NCI-H146 treated with DMSO at 0.1 percent for 48 hours (cell line): ENCODE measurements at regions not wholly inside any gene's neighbourhood (a gene's known extent, or its start where the extent isn't known, plus 50 kb on each side); places are given as distances from the start of the nearest gene placed in this dataset.
"Not testable (repeated sequence)": the region's sequence is repeated elsewhere in the genome, so short reads cannot be mapped to it uniquely, and the experiment has no call there.

ENCODE experiments used
- DNase-seq: peaks from one replicate; lab custom pipeline; 2025; ENCODE audit not compliant: unreplicated experiment; lab: John Stamatoyannopoulos, UW

- DNase-seq = no peak
Observed at GRCh38 chrX:131821945-131822622, 201.0 kb upstream of the STK26 start.

DNA sequence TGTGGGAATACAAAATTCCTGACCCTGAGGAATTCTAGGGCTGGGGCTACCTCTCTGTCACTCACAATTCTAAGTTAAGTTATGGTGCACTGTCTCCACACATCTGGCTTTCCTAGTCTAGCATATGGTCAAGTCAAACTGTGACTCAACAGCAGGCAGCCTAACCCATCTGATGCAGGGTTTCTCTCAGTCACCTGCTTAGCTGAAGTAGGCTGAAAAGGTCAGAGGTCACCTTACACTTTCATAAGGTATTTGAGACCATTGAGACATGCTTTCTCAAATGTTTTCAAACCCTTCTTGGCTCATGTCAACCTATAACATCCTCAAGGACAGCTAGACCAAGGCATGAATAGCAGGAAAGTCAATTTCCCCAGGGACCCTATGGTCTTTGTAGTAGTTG lies 196.5 kb upstream of the STK26 start:
- DNase-seq = no peak

DNA sequence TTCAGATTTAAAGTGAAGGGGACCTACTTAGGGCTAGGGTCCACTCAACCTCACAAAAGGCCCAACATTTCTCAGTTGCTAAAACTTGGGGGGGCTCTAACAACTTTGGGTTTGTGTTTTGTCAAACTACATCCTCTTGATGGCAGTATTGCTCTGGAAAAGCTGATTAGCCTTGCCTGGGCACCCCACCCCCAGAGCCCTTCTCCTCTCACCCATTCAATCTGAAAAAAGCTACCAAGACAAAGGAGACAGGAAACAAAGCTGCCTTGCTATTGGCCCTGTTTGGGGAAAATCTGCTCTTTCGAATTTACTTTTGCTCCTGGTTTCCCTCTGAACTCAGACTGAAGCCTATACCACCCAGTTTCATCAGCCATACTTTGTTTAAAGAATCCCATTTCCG lies 195.2 kb upstream of the STK26 start:
- DNase-seq = peak; percentile 15

DNA sequence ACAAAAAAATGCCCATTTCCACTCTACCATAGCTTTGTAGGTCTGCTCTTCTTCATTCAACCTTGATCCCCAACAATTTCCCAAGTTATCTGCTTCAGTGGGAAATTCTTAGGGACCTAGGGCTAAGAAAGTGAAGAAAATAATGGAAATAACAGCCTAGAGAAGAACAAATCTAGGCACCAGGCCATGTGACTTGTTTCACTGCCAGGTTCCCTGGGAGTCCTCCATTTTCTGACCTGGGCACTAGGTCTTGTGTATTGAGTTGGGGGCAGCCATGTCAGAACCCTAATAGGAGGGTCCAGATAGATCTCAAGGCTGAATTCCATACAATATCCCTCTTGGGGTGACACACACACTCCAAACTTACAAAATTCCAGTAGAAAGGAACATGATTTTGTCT lies 194.6 kb upstream of the STK26 start:
- no peak for DNase-seq

- peak; percentile 94 for DNase-seq
Observed at GRCh38 chrX:131830400-131831184, 192.5 kb upstream of the STK26 start.

DNA sequence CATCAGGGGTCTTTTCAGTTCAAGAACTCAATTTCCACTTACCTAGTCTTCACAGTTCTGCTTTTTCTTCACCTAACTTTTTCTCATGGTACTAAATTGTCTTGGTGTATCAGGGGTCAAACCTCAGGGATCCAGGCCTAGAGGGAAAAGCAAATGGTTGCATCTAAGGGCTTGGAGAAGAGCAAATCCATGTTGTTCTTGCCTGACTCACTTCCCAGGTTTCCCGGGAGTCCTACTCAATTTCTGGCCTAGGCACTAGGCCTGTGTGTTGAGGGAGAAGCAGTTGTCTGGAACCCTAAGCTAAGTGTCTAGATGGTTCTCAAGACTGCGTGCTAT lies 191.9 kb upstream of the STK26 start:
- DNase-seq = no peak

- DNase-seq = no peak
Observed at GRCh38 chrX:131836161-131836560, 186.9 kb upstream of the STK26 start.

- no peak for DNase-seq
Observed at GRCh38 chrX:131837325-131837724, 185.8 kb upstream of the STK26 start.

DNA sequence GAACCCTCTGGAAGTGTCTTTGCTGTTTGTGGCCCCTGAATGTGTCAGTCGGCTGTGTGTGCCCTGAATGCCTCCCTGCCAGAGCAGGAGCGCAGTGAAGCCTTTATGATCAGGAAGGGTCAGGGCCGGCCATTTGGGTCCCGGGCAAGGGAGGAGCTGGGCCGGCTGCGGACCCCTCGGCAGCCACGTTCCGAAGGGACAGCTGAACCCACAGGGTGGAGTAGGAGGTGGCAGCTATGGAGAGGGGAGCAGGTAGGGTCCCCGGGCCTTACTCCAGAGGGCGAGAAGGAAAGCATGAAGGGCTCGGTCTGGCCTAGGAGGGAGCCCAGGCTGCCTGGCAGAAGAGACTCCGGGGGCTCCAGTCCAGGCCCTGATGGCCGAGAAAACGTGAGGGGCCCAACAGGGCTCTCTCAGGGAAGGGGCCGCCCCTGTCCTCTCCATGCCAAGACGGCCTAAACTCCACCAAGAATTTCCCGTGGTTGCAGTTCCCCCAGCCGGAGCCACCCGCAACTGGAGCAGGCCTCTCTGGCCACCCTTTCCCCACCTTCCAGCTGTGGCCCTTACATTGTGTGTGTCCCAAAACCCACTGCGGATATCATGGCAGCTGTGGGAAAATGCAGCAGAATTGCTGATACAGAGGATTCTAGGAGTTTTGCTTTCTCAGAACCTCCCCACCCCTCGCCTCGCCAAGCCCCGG lies 182.2 kb upstream of the STK26 start:
- DNase-seq = no peak

DNA sequence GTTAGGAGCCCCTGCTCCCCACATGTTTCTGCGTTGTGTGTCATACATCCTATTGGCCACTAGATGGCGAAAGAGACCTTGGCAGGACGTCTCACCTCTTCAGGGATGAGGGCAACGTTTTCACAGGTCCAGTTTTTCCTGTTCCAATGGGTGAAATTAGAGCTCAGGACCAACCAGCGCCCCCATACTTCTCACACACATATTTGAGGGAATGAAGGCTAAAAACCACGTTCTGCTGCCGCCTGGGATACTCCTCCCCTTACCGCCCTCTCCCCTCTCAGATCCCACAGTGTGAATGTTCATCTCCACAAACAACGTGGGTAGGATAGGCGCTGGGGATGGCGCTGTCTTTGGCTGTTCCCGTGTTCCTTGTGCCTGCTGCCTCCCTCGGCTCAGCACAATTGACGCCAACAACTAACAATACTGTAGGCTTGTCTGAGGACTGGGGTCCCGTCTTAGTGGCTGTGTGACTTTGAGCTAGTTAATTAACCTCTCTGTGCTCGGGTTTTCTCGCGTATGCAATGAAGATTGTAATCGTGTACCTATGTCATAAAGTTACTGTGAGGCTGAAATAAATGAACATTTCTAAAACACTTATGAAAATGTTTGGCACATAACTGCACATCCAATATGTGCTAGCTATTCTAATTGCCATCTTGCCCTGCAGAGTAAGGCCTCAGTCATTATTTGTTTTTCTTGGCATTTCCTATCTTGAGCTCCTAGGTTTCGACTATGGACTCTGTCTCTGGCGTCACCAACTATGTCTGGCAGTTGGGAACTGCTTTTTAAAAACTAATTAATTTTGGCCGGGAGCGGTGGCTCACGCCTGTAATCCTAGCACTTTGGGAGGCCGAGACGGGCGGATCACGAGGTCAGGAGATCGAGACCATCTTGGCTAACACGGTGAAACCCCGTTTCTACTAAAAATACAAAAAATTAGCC lies 181.3 kb upstream of the STK26 start:
- DNase-seq = peak; percentile 49

DNA sequence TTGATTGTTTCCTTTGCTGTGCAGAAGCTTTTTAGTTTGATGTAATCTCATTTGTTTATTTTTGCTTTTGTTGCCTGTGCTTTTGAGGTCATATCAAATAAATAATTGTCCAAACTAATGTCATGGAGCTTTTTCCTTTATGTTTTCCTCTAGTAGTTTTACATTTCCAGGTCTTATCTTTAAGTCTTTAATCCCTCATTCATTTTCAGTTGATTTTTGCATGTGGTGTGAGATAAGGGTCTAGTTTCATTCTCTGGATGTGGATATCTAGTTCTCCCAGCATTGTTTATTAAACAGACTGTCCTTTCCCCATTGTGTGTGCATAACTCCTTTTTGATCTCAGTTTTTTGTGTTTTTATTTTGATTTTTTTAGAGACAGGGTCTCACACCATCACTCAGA lies 179.1 kb upstream of the STK26 start:
- DNase-seq = no peak

- DNase-seq = no peak
Observed at GRCh38 chrX:131845201-131845600, 177.9 kb upstream of the STK26 start.

GRCh38 chrX:131845771-131846170 lies 177.3 kb upstream of the STK26 start:
- DNase-seq = no peak

GRCh38 chrX:131850964-131851363 lies 172.1 kb upstream of the STK26 start:
- DNase-seq = not testable (repeated sequence)

DNA sequence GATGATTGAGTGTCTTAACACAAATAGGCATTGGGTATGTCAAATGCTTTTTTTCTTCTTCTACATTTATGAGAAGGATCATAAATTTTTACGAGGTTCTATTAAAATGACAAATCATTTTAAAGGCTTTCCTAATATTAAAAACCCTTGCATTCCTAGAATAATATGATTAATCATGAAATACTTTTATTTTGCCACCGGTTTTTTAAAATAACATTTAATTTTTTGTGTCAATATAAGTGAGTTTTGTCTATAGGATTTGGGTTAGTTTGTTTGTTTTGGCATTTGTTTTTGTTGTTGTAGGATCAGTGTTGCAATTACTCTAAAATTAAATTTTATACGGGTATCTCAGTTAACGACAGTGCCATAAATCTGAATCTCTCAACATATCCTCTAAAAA lies 169.7 kb upstream of the STK26 start:
- DNase-seq = no peak

DNA sequence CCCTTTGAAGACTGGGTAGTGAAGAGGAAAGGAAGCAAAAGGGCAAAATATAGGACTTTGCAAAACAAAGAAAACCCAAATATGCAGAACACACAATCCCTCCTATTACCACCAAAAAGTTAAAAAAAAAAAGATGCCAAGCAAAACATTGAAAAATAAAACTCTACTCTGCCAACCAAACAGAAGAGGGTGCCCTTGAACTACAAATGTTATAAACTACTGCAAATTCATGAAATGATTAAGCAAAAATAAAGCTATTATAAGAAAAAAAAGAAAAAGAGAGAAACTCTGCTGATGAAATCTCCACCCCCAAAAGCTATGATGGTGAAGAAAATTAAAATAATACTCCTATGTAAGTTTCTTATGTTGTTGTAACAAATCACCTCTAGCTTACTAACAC lies 168.5 kb upstream of the STK26 start:
- no peak for DNase-seq

DNA sequence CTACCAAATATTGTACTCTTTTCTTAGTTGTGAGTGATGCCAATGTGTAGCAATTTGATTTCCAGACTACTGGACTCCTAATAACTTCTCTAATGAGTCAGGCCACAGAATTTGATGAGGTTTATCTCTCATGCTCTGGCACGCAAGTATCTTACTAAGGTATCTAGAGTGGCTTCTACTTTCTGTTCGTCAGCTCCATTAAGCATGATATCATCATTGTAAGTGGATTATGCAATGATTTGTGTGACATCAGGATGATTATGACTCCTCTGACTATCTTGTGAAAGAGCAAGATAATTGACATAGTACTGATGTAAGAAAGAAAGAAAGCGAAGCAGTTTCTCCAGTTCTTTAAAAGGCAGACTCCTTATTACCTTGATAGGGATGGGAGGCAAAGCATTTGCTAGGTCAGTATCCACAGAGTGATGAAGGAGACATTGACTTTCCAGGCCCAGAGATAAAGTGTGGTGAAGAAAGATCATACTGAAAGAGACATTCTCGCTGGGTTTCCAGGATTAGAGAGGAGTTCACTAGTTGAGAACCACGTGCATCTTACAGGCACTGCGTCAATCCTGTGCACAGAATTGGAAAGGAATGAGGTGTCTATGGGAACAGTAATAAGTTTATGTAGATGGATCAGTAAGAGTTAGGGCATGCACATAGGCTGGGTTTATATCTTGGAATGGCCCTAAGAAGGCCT lies 161.9 kb upstream of the STK26 start:
- no peak for DNase-seq

- no peak for DNase-seq
Observed at GRCh38 chrX:131862321-131862720, 160.8 kb upstream of the STK26 start.

GRCh38 chrX:131869182-131869581 lies 153.9 kb upstream of the STK26 start:
- DNase-seq = no peak

GRCh38 chrX:131874300-131874699 lies 148.8 kb upstream of the STK26 start:
- DNase-seq = no peak
